WI38 (cell line): ENCODE measurements at regions not wholly inside any gene's neighbourhood (a gene's known extent, or its start where the extent isn't known, plus 50 kb on each side); places are given as distances from the start of the nearest gene placed in this dataset.

ENCODE experiments used
- H3K4me3 ChIP-seq: 2 replicates; pipeline ENCODE4 v1.5.1; 2011; ENCODE audit warnings: low read depth, mild to moderate bottlenecking, control low read depth, low read length
- CTCF ChIP-seq: IDR thresholded peaks from 2 replicates; pipeline ENCODE4 v1.5.1; 2012; ENCODE audit warnings: low read depth, mild to moderate bottlenecking, control low read depth, low read length

DNA sequence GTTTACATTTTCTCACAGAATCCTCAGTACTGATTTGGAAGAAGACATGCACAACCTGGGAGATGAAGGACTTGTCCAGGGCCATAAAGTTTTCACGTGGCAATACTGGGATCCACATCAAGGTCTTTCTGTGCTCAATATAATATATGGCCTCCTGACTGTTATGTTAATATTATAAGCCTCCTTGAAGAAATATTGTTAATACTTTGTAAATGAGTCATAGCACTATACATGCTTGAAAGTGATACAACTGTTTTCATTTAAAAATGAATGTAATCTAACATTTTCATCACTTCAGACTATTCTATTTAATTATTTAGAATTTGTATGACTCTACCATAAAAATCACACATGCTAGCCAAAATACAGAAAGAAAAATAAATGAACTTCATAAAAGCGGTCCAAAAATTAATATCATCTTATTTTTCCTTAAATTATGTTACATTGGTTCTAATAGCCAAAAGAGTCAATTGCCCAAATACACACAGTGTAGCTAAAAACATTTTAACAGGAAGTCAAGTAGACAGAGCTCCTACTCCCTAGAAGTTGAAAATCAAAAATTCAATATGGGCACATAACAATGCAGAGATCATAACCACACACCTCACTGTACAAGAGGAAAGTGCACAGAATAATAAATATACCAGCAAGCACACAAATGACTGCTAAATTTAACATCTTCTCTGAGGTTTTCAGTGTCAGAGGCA, 188.0 kb upstream of the HDDC2 start:
- no peak overlapping the region for H3K4me3 ChIP-seq
- no peak for TF ChIP-seq CTCF

- no peak overlapping the region for H3K4me3 ChIP-seq
- no peak for TF ChIP-seq CTCF
Observed at GRCh38 chr6:125491860-125492618, 190.3 kb upstream of the HDDC2 start.

DNA sequence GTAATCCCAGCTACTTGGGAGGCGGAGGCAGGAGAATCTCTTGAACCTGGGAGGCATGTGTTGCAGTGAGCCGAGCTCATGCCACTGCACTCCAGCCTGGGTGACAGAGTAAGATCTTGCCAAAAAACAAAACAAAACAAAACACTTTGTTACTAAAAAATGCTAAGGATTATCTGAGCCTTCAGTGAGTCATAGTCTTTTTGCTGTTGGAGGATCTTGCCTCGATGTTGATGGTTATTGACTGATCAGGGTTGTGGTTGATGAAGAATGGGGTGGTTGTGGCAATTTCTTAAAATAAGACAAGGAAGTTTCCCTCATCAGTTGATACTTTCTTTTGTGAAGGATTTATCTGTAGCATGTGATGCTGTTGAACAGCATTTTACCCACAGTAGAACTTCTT, 196.8 kb upstream of the HDDC2 start:
- no peak overlapping the region for H3K4me3 ChIP-seq
- no peak for TF ChIP-seq CTCF

- H3K4me3 ChIP-seq: no peak overlapping the region
- no peak for TF ChIP-seq CTCF
Observed at GRCh38 chr6:125499535-125499934, 197.8 kb upstream of the HDDC2 start.

DNA sequence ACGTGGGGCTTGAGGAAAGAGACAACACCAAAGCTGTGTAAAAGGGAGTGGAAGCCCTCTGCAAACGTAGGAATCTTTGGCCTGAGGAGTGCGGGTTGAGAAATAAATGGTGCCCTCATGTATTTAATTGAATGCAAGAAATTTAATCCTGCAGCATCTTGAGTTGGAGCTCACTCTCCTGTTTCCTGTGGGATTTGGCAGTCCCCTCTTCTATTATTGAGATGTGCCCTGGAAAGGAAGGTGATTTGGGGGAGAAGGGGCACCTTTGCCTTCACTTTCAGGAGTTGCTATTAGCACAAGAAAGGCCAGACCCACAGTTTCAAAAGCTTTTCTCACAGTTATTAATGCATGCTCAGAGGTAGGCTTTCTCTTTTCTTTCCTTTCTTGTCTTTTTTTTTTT, 201.4 kb upstream of the HDDC2 start:
- no peak overlapping the region for H3K4me3 ChIP-seq
- TF ChIP-seq CTCF: no peak

DNA sequence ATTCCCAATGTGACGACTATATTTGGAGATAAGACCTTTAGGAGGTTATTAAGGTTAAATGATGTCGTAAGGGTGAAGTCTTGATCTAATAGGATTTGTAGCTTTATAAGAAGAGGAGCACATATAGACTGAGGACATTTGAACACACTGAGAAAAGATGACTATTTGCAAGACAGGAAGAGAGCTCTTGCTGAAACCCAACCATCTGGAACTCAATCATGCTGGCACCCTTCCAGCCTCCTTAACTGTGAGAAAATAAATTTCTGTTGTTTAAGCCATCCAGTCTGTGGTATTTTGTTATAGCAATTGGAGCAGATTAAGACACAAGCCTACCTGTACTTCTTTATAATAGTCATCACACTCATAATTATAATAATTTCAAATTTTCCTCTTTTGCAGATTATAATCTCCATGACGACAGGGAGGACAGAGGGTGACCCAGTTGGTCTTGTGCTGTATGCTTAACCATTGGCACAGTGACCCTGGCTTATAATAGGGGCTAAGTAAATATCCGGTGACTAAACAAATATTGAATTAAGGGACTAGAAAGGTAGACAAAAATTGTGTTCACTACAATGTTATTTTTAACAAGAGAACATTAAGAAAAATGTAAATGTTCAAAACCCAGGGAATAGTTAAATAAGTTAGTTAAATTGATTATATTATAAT, 206.4 kb upstream of the HDDC2 start:
- no peak overlapping the region for H3K4me3 ChIP-seq
- TF ChIP-seq CTCF: no peak

DNA sequence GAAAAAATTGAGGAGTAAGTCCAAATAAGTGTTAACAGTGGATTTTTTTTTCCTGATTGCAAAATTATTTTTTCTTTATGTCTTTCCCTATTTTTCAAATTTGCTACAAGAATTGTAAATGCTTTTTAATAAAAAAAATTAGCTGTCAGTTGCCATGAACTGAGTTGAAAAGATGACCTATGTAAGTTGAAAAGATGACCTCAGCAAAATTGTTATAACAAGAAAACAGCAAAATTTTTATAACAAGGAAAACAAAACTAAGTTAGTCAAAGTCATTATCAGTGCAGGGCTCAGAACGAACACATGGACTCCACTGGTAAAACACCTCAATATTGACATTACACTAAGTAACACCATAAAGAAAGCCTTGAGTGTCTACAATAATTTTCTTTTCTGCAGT, 207.0 kb upstream of the HDDC2 start:
- H3K4me3 ChIP-seq: no peak overlapping the region
- no peak for TF ChIP-seq CTCF
